Mammary epithelial cell (primary cell): ENCODE measurements at regions not wholly inside any gene's neighbourhood (a gene's known extent, or its start where the extent isn't known, plus 50 kb on each side); places are given as distances from the start of the nearest gene placed in this dataset.

Experiments used
- CTCF ChIP-seq, 2 donors: IDR thresholded peaks in 1 of 2; conservative IDR thresholded peaks in 1 of 2; 2 replicates each; pipeline ENCODE4 v1.5.1; 2011 to 2012; ENCODE audit warnings: inconsistent platforms in 2 of 2, low read length in 2 of 2, mild to moderate bottlenecking in 2 of 2, control low read depth in 1 of 2, low read depth in 1 of 2; ENCODE audit not compliant: insufficient read depth in 1 of 2; ENCODE audit errors: extremely low read depth in 1 of 2
- EZH2 ChIP-seq: IDR thresholded peaks from 2 replicates; pipeline ENCODE4 v1.6.1; 2012; ENCODE audit warnings: low read length, inconsistent platforms, borderline replicate concordance

- no peak for TF ChIP-seq CTCF (conservative IDR thresholded peaks at IDR 0.05 in 1 of 2, IDR thresholded peaks at IDR 0.05 in 1 of 2; ENCODE audit: extremely low read depth in 1 of 2, insufficient read depth in 1 of 2, low read depth in 1 of 2, low read length in 2 of 2)
- TF ChIP-seq EZH2: no peak
Measured at GRCh38 chr13:63381078-63381859, 1965.6 kb upstream of the PCDH20 start.
